GM12873 (cell line): ENCODE measurements at regions not wholly inside any gene's neighbourhood (a gene's known extent, or its start where the extent isn't known, plus 50 kb on each side); places are given as distances from the start of the nearest gene placed in this dataset.

Experiments used
- CTCF ChIP-seq: IDR thresholded peaks from 2 replicates; pipeline ENCODE4 v1.5.1; 2012; ENCODE audit warnings: low read depth, mild to moderate bottlenecking, moderate library complexity, low read length, control low read depth; ENCODE audit not compliant: insufficient read depth; ENCODE audit errors: missing control alignments

- TF ChIP-seq CTCF = no peak
Measured at GRCh38 chr1:73913025-73913424, 285.0 kb downstream of the LRRIQ3 start.

- no peak for TF ChIP-seq CTCF
Measured at GRCh38 chr1:73911849-73912248, 286.1 kb downstream of the LRRIQ3 start.

- TF ChIP-seq CTCF = no peak
Measured at GRCh38 chr1:73910466-73910865, 287.5 kb downstream of the LRRIQ3 start.

- TF ChIP-seq CTCF = no peak
Measured at GRCh38 chr1:73910062-73910461, 287.9 kb downstream of the LRRIQ3 start.

GRCh38 chr1:73909043-73909562 is 288.9 kb downstream of the LRRIQ3 start:
- no peak for TF ChIP-seq CTCF

- no peak for TF ChIP-seq CTCF
Measured at GRCh38 chr1:73907051-73907450, 290.9 kb downstream of the LRRIQ3 start.

GRCh38 chr1:73903092-73903491 is 294.9 kb downstream of the LRRIQ3 start:
- no peak for TF ChIP-seq CTCF
